H1 (cell line): ENCODE measurements at regions not wholly inside any gene's neighbourhood (a gene's known extent, or its start where the extent isn't known, plus 50 kb on each side); places are given as distances from the start of the nearest gene placed in this dataset.

ENCODE experiments used
- CREB1 ChIP-seq: IDR thresholded peaks from 2 replicates; pipeline ENCODE4 v1.6.1; 2012; ENCODE audit warnings: inconsistent platforms
- GTF2F1 ChIP-seq: IDR thresholded peaks from 2 replicates; pipeline ENCODE4 v1.6.1; 2012; ENCODE audit warnings: low read depth, low read length, improper control_type of control experiment, borderline replicate concordance
- KDM5A ChIP-seq: fragments of 200-600 bp; IDR thresholded peaks from 2 replicates; pipeline ENCODE4 v1.7.1; 2012; ENCODE audit warnings: mild to moderate bottlenecking, low read length, inconsistent platforms, mixed read lengths
- RAD21 ChIP-seq, 2 experiments: IDR thresholded peaks in 1 of 2; conservative IDR thresholded peaks in 1 of 2; 2 replicates each; pipeline ENCODE4 v1.6.1; 2011; ENCODE audit warnings: low read depth in 2 of 2, low read length in 2 of 2, improper control_type of control experiment in 1 of 2, inconsistent platforms in 1 of 2, mild to moderate bottlenecking in 1 of 2, moderate library complexity in 1 of 2
- TAF1 ChIP-seq: IDR thresholded peaks from 2 replicates; pipeline ENCODE4 v1.6.1; 2011; ENCODE audit warnings: mild to moderate bottlenecking, low read depth, low read length
- TF ChIP-seq, protein P1 (sequence below), 3 experiments: IDR thresholded peaks; 1 replicate in 2 of 3; 2 replicates in 1 of 3; pipeline versions ENCODE4 v1.5.1 to v1.6.1; 2011; ENCODE audit warnings: low read length in 3 of 3, mild to moderate bottlenecking in 3 of 3, inconsistent platforms in 2 of 3, low read depth in 1 of 3, moderate library complexity in 1 of 3; ENCODE audit not compliant: insufficient read depth in 1 of 3; ENCODE audit errors: control extremely low read depth in 1 of 3

DNA sequence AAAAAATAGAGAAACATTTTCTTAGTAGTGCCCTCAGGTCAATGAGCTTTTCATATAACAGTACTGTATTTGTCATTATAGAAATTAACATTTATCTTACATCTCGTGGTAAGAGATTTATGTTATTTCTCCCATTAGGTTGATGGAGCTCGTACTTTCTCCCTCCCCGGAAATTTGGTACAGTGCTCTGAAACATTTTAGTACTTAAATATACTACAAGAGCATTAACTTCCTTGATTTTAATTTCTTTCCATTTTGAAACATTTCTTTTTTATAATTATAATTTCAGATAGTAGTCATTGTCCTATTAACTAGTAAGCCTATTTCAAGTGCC, 205.4 kb downstream of the MBL2 start:
- TF ChIP-seq, protein P1, sequence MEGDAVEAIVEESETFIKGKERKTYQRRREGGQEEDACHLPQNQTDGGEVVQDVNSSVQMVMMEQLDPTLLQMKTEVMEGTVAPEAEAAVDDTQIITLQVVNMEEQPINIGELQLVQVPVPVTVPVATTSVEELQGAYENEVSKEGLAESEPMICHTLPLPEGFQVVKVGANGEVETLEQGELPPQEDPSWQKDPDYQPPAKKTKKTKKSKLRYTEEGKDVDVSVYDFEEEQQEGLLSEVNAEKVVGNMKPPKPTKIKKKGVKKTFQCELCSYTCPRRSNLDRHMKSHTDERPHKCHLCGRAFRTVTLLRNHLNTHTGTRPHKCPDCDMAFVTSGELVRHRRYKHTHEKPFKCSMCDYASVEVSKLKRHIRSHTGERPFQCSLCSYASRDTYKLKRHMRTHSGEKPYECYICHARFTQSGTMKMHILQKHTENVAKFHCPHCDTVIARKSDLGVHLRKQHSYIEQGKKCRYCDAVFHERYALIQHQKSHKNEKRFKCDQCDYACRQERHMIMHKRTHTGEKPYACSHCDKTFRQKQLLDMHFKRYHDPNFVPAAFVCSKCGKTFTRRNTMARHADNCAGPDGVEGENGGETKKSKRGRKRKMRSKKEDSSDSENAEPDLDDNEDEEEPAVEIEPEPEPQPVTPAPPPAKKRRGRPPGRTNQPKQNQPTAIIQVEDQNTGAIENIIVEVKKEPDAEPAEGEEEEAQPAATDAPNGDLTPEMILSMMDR (IDR thresholded peaks at IDR 0.05; ENCODE audit: control extremely low read depth in 1 of 3, insufficient read depth in 1 of 3, low read depth in 1 of 3, low read length in 3 of 3), result no peak
- no peak for TF ChIP-seq TAF1
- no peak for TF ChIP-seq KDM5A
- no peak for TF ChIP-seq CREB1
- TF ChIP-seq GTF2F1, result no peak
- no peak for TF ChIP-seq RAD21 (IDR thresholded peaks at IDR 0.05 in 1 of 2, conservative IDR thresholded peaks at IDR 0.05 in 1 of 2; ENCODE audit: low read depth in 2 of 2, low read length in 2 of 2)
